HEK293 (cell line): ENCODE measurements at regions not wholly inside any gene's neighbourhood (a gene's known extent, or its start where the extent isn't known, plus 50 kb on each side); places are given as distances from the start of the nearest gene placed in this dataset.

ENCODE experiments used
- KLF8 ChIP-seq: fragments of 450-650 bp; formaldehyde crosslinking; IDR thresholded peaks from 2 replicates; pipeline ENCODE4 v1.5.1; 2016; ENCODE audit warnings: missing biosample characterization, missing genetic modification characterization
- MEIS1 ChIP-seq: sonication (generic); formaldehyde crosslinking; IDR thresholded peaks from 2 replicates; pipeline ENCODE4 v1.8.1; 2022; ENCODE audit warnings: missing genetic modification reagents, mild to moderate bottlenecking, borderline replicate concordance
- REPIN1 ChIP-seq: fragments of 450-650 bp; formaldehyde crosslinking; IDR thresholded peaks from 2 replicates; pipeline ENCODE4 v1.5.1; 2017; ENCODE audit warnings: missing biosample characterization, missing genetic modification characterization, low read depth
- TCF7L2 ChIP-seq: IDR thresholded peaks from 2 replicates; pipeline ENCODE4 v1.6.1; 2011; ENCODE audit warnings: low read depth, mild to moderate bottlenecking, inconsistent platforms, low read length, moderate library complexity, borderline replicate concordance
- TF ChIP-seq, protein P1 (sequence below): fragments of 450-650 bp; formaldehyde crosslinking; IDR thresholded peaks from 2 replicates; pipeline ENCODE4 v1.5.1; 2016; ENCODE audit warnings: missing biosample characterization, missing genetic modification characterization
- TF ChIP-seq, protein P2 (sequence below): fragments of 450-650 bp; formaldehyde crosslinking; IDR thresholded peaks from 2 replicates; pipeline ENCODE4 v1.5.1; 2016; ENCODE audit warnings: missing biosample characterization, missing genetic modification characterization
- TF ChIP-seq, protein P3 (sequence below): fragments of 450-650 bp; formaldehyde crosslinking; IDR thresholded peaks from 2 replicates; pipeline ENCODE4 v1.5.1; 2016; ENCODE audit warnings: missing biosample characterization, missing genetic modification characterization

DNA sequence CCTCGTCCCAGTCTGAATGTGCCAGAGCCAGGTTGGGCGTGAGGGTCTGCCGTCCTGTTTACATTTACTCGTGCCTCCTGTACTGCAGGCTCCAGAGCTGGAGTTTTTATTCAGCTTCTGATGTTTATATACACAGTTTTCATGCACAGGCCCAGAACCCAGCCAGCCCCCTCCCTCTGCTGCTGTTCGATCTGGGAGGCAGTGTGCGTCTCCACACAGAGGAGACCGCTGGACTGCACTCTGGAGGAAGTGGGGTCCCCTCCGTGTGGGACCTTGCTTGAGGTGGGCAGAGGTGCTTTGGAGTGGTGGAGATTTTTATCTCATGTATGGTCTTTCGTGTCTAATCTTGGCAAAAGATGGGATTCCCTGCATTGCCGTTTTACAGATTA lies 90.6 kb downstream of the GLI2 start:
- TF ChIP-seq, protein P1, sequence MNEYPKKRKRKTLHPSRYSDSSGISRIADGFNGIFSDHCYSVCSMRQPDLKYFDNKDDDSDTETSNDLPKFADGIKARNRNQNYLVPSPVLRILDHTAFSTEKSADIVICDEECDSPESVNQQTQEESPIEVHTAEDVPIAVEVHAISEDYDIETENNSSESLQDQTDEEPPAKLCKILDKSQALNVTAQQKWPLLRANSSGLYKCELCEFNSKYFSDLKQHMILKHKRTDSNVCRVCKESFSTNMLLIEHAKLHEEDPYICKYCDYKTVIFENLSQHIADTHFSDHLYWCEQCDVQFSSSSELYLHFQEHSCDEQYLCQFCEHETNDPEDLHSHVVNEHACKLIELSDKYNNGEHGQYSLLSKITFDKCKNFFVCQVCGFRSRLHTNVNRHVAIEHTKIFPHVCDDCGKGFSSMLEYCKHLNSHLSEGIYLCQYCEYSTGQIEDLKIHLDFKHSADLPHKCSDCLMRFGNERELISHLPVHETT (tag by site-specific recombination) = no peak
- TF ChIP-seq MEIS1 (CRISPR knock-in tag) = no peak
- TF ChIP-seq, protein P2, sequence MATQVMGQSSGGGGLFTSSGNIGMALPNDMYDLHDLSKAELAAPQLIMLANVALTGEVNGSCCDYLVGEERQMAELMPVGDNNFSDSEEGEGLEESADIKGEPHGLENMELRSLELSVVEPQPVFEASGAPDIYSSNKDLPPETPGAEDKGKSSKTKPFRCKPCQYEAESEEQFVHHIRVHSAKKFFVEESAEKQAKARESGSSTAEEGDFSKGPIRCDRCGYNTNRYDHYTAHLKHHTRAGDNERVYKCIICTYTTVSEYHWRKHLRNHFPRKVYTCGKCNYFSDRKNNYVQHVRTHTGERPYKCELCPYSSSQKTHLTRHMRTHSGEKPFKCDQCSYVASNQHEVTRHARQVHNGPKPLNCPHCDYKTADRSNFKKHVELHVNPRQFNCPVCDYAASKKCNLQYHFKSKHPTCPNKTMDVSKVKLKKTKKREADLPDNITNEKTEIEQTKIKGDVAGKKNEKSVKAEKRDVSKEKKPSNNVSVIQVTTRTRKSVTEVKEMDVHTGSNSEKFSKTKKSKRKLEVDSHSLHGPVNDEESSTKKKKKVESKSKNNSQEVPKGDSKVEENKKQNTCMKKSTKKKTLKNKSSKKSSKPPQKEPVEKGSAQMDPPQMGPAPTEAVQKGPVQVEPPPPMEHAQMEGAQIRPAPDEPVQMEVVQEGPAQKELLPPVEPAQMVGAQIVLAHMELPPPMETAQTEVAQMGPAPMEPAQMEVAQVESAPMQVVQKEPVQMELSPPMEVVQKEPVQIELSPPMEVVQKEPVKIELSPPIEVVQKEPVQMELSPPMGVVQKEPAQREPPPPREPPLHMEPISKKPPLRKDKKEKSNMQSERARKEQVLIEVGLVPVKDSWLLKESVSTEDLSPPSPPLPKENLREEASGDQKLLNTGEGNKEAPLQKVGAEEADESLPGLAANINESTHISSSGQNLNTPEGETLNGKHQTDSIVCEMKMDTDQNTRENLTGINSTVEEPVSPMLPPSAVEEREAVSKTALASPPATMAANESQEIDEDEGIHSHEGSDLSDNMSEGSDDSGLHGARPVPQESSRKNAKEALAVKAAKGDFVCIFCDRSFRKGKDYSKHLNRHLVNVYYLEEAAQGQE (tag by site-specific recombination) = no peak
- TF ChIP-seq, protein P3, sequence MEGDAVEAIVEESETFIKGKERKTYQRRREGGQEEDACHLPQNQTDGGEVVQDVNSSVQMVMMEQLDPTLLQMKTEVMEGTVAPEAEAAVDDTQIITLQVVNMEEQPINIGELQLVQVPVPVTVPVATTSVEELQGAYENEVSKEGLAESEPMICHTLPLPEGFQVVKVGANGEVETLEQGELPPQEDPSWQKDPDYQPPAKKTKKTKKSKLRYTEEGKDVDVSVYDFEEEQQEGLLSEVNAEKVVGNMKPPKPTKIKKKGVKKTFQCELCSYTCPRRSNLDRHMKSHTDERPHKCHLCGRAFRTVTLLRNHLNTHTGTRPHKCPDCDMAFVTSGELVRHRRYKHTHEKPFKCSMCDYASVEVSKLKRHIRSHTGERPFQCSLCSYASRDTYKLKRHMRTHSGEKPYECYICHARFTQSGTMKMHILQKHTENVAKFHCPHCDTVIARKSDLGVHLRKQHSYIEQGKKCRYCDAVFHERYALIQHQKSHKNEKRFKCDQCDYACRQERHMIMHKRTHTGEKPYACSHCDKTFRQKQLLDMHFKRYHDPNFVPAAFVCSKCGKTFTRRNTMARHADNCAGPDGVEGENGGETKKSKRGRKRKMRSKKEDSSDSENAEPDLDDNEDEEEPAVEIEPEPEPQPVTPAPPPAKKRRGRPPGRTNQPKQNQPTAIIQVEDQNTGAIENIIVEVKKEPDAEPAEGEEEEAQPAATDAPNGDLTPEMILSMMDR (tag by site-specific recombination) = no peak
- no peak for TF ChIP-seq TCF7L2
- no peak for TF ChIP-seq REPIN1 (tag by site-specific recombination)
- TF ChIP-seq KLF8 (tag by site-specific recombination) = no peak
